HEK293T (cell line): ENCODE measurements at regions not wholly inside any gene's neighbourhood (a gene's known extent, or its start where the extent isn't known, plus 50 kb on each side); places are given as distances from the start of the nearest gene placed in this dataset.

ENCODE experiments used
- CTCF ChIA-PET: fragments of 350-600 bp; formaldehyde crosslinking; extraction: SDS; loops from one replicate; lab custom pipeline; 2021; ENCODE audit warnings: antibody characterized with exemption, inconsistent platforms; lab: Yijun Ruan, JAX
- POLR2A ChIA-PET: fragments of 350-600 bp; formaldehyde crosslinking; extraction: SDS; loops from one replicate; lab custom pipeline; 2020; ENCODE audit warnings: antibody characterized with exemption, inconsistent platforms; lab: Yijun Ruan, JAX
- DNase-seq: peaks from one replicate; pipeline ENCODE4 v3.0.0; 2012; ENCODE audit warnings: mixed read lengths; ENCODE audit errors: extremely low spot score
- ARNT ChIP-seq: fragments of 450-650 bp; IDR thresholded peaks from 2 replicates; pipeline ENCODE4 v1.6.1; 2017; ENCODE audit warnings: mild to moderate bottlenecking
- BHLHE40 ChIP-seq: fragments of 450-650 bp; IDR thresholded peaks from 2 replicates; pipeline ENCODE4 v1.6.1; 2016; ENCODE audit warnings: mild to moderate bottlenecking, moderate library complexity, borderline replicate concordance
- CTBP1 ChIP-seq: fragments of 450-650 bp; IDR thresholded peaks from 2 replicates; pipeline ENCODE4 v1.6.1; 2016; ENCODE audit warnings: borderline replicate concordance
- ELF4 ChIP-seq: fragments of 450-650 bp; IDR thresholded peaks from 2 replicates; pipeline ENCODE4 v1.6.1; 2017; ENCODE audit warnings: antibody characterized with exemption
- FOXA1 ChIP-seq: fragments of 450-650 bp; IDR thresholded peaks from 2 replicates; pipeline ENCODE4 v1.6.1; 2016; ENCODE audit warnings: mild to moderate bottlenecking
- FOXK2 ChIP-seq: fragments of 450-650 bp; IDR thresholded peaks from 2 replicates; pipeline ENCODE4 v1.6.1; 2016; ENCODE audit warnings: mild to moderate bottlenecking
- FOXM1 ChIP-seq: fragments of 450-650 bp; IDR thresholded peaks from 2 replicates; pipeline ENCODE4 v1.6.1; 2017; ENCODE audit warnings: mild to moderate bottlenecking, borderline replicate concordance
- HDGF ChIP-seq: fragments of 450-650 bp; IDR thresholded peaks from 2 replicates; pipeline ENCODE4 v1.6.1; 2017; ENCODE audit warnings: antibody characterized with exemption, borderline replicate concordance
- L3MBTL2 ChIP-seq: fragments of 450-650 bp; conservative IDR thresholded peaks from 2 replicates; pipeline ENCODE4 v1.6.1; 2016; ENCODE audit warnings: mild to moderate bottlenecking
- LEF1 ChIP-seq: fragments of 450-650 bp; IDR thresholded peaks from 2 replicates; pipeline ENCODE4 v1.6.1; 2017; ENCODE audit warnings: mild to moderate bottlenecking, borderline replicate concordance
- SP1 ChIP-seq: fragments of 450-650 bp; IDR thresholded peaks from 2 replicates; pipeline ENCODE4 v1.6.1; 2017
- SUZ12 ChIP-seq: fragments of 450-650 bp; IDR thresholded peaks from 2 replicates; pipeline ENCODE4 v1.6.1; 2016; ENCODE audit warnings: mild to moderate bottlenecking
- TARDBP ChIP-seq: fragments of 450-650 bp; IDR thresholded peaks from 2 replicates; pipeline ENCODE4 v1.6.1; 2016
- ZNF384 ChIP-seq: fragments of 450-650 bp; IDR thresholded peaks from 2 replicates; pipeline ENCODE4 v1.6.1; 2016
- TF ChIP-seq, protein P1 (sequence below): fragments of 450-650 bp; IDR thresholded peaks from 2 replicates; pipeline ENCODE4 v1.6.1; 2016

DNA sequence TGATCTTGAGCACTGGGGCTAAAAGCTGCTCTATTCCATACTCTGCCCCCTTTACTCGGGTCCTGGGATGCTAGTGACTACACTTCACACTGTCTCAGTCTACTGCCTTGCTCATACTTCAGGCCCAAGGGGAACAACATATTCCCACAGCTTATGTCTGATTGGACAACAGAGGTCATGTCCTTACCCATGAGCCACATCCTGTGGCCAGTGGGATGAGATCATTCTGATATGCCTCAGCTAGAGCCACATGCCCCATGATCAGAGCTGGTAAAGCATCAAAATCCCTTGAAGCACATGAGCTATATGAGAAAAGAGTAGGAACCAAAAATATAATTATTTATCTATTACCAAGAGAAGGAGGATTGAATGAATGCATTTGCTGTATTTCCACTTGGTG is 290.1 kb upstream of the TSHZ3 start:
- ChIA-PET POLR2A (no interaction called here), CTCF (no interaction called here)
- no peak for DNase-seq
- TF ChIP-seq, protein P1, sequence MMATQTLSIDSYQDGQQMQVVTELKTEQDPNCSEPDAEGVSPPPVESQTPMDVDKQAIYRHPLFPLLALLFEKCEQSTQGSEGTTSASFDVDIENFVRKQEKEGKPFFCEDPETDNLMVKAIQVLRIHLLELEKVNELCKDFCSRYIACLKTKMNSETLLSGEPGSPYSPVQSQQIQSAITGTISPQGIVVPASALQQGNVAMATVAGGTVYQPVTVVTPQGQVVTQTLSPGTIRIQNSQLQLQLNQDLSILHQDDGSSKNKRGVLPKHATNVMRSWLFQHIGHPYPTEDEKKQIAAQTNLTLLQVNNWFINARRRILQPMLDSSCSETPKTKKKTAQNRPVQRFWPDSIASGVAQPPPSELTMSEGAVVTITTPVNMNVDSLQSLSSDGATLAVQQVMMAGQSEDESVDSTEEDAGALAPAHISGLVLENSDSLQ: no peak
- no peak for TF ChIP-seq ARNT
- TF ChIP-seq FOXM1: no peak
- TF ChIP-seq LEF1: no peak
- TF ChIP-seq SUZ12: no peak
- no peak for TF ChIP-seq ELF4
- no peak for TF ChIP-seq TARDBP
- TF ChIP-seq ZNF384: no peak
- no peak for TF ChIP-seq SP1
- no peak for TF ChIP-seq L3MBTL2
- no peak for TF ChIP-seq FOXK2
- TF ChIP-seq FOXA1: no peak
- no peak for TF ChIP-seq CTBP1

GRCh38 chr19:31641591-31641990 is 292.4 kb upstream of the TSHZ3 start:
- ChIA-PET CTCF (no interaction called here), POLR2A (no interaction called here)
- DNase-seq: no peak
- TF ChIP-seq BHLHE40 (no peak), CTBP1 (no peak), FOXA1 (no peak), FOXM1 (no peak), ARNT (no peak), HDGF (no peak), ELF4 (no peak), LEF1 (no peak)
- TF ChIP-seq, protein P1: no peak

- TF ChIP-seq, protein P1: no peak
- no peak for DNase-seq
- ChIA-PET POLR2A (no interaction called here), CTCF (no interaction called here)
Observed at GRCh38 chr19:31648347-31648746, 299.1 kb upstream of the TSHZ3 start.

- CTCF ChIA-PET: no interaction called here
- POLR2A ChIA-PET: no interaction called here
- TF ChIP-seq, protein P1: no peak
- no peak for TF ChIP-seq SUZ12
- TF ChIP-seq FOXA1: no peak
- TF ChIP-seq FOXM1: no peak
- no peak for TF ChIP-seq SP1
- no peak for TF ChIP-seq CTBP1
- TF ChIP-seq HDGF: no peak
- no peak for TF ChIP-seq BHLHE40
- no peak for TF ChIP-seq FOXK2
- TF ChIP-seq ZNF384: no peak
- TF ChIP-seq TARDBP: no peak
- DNase-seq: no peak
Observed at GRCh38 chr19:31656507-31656906, 307.3 kb upstream of the TSHZ3 start.

DNA sequence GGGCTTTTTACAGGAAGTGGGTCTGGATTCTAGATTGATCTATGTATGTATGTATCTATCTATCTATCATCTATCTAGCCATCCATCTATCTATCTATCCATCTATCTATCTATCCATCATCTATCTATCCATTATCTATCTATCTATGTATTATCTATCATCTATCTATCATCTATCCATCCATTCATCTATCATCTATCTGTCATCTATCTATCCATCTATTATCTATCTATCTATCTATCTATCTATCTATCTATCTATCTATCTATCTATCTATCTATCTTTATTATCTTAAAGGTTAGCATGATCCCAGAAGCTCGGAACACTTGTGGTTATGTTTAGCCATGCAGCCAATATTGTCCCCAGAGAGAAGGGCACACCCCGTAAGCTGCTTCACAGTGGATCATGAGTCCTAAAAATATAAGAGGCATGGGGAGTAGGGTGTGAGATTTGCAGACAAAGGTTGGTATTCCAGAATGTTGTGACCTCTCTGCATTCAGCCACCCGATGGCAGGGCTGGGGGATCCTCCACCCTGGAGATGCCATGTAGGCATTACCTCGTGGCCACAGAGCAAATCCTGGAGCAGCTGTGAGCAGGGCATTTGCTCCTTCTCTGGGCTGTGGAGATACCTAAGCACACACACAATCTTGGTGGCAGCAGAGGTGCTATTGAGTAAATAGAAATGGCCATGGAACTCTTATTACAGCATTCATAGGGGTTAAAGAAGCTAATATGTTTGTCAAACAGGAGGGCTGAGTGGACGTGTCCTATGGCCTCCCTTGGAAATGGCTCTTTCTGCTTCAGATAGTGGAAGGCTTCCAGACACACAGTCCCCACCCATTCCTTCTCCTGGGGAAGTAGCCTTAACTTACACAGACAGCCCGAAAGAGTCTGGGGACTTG is 310.0 kb upstream of the TSHZ3 start:
- no peak for DNase-seq
- CTCF ChIA-PET: no interaction called here
- POLR2A ChIA-PET: interaction anchor here (0.5 kb wide), 1 partner anchor 93 kb away, joined by 3 read pairs; no protein-coding TSS in a partner anchor
- TF ChIP-seq FOXM1: no peak

DNA sequence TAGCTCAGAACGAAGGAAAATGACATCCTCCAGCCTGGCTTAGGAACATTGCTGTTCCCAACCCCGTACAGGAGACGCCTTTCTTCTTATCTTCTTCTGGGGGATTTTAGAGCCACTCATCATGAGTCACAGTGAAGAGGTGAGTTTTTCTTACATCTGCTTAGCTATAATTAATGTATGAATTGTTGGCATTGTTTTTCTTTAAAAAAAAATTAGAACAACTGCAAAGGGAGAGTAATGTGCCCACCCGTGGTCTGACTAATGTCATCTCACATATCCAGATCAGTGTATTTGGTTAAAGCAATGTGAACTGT is 310.6 kb upstream of the TSHZ3 start:
- POLR2A ChIA-PET: interaction anchor here (0.6 kb wide), 1 partner anchor 149 kb away, joined by 3 read pairs; no protein-coding TSS in a partner anchor
- TF ChIP-seq, protein P1: no peak
- TF ChIP-seq TARDBP (no peak), LEF1 (no peak), BHLHE40 (no peak), ELF4 (no peak), FOXM1 (no peak), SUZ12 (no peak), HDGF (no peak), SP1 (no peak), ZNF384 (no peak)
- CTCF ChIA-PET: no interaction called here
- DNase-seq: no peak
